ENCODE measurements at regions not wholly inside any gene's neighbourhood (a gene's known extent, or its start where the extent isn't known, plus 50 kb on each side); places are given as distances from the start of the nearest gene placed in this dataset.

DNA sequence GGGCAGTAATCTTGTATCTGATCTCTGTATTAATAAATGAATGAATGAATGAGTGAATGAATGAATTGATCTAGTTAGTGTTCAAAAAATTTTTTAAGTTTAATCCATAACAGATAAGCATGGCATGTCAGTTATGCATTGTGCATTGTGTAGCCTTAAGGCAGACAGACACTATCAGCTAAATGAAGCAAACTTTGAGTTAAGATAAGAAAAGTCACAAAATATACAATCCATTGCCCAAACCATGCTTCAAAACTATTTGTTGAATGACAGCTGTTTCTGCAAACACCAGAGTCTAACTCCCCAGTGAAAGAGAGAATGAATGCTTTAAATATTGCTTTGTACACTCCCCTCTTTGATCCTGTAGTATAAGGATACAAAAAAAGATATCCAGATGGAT is 314.3 kb upstream of the ETAA1 start (continued):
- TF ChIP-seq ZBTB17 (tag by site-specific recombination; IDR thresholded peaks at IDR 0.05), result no peak

DNA sequence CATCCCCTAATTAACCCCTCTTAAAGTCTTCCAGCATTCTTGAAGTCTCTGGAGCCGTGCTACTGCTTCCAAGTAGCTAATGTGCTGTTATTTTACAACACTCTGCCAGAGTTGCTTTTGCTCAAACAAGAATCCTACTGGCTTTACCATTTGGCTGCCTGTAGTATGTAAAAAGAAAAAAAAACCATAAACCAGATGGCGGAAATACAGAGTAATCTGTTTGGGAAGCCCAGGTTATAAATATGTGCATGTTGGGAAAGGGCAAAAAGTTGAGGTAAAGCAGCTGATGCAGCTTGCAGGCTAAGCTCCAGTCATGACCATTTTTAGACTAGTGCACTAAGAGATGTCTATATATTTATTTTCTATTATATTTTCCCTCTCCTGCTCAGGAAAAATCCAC is 313.2 kb upstream of the ETAA1 start:
- ChIA-PET CTCF (no interaction called here), POLR2A (no interaction called here)
- Histone ChIP-seq H3K36me3 (ENCODE audit: control insufficient read depth in 2 of 2, insufficient read depth in 1 of 2, low read length in 2 of 2) (no peaks in the 10 kb centered on the region), H3K27ac (ENCODE audit: extremely low read depth, low read depth, low read length) (no peak overlapping the region), H3K4me3 (ENCODE audit: low read depth, low read length) (no peak overlapping the region), H3K9me3 (ENCODE audit: control insufficient read depth, insufficient read depth, low read depth, low read length) (no peaks in the 10 kb centered on the region), H3K4me1 (ENCODE audit: control insufficient read depth, insufficient read depth, low read length) (no peaks in the 10 kb centered on the region)
- TF ChIP-seq ZNF530 (tag by site-specific recombination; IDR thresholded peaks at IDR 0.05; ENCODE audit: low read depth), result no peak
- no peak for TF ChIP-seq KLF10 (tag by site-specific recombination; IDR thresholded peaks at IDR 0.05)
- no peak for TF ChIP-seq ZNF266 (tag by site-specific recombination; IDR thresholded peaks at IDR 0.05; ENCODE audit: low read depth)
- no peak for TF ChIP-seq ZNF677 (tag by site-specific recombination; IDR thresholded peaks at IDR 0.05)
- TF ChIP-seq GLI2 (tag by site-specific recombination; IDR thresholded peaks at IDR 0.05; ENCODE audit: borderline replicate concordance, low read depth), result no peak
- TF ChIP-seq, protein P1, sequence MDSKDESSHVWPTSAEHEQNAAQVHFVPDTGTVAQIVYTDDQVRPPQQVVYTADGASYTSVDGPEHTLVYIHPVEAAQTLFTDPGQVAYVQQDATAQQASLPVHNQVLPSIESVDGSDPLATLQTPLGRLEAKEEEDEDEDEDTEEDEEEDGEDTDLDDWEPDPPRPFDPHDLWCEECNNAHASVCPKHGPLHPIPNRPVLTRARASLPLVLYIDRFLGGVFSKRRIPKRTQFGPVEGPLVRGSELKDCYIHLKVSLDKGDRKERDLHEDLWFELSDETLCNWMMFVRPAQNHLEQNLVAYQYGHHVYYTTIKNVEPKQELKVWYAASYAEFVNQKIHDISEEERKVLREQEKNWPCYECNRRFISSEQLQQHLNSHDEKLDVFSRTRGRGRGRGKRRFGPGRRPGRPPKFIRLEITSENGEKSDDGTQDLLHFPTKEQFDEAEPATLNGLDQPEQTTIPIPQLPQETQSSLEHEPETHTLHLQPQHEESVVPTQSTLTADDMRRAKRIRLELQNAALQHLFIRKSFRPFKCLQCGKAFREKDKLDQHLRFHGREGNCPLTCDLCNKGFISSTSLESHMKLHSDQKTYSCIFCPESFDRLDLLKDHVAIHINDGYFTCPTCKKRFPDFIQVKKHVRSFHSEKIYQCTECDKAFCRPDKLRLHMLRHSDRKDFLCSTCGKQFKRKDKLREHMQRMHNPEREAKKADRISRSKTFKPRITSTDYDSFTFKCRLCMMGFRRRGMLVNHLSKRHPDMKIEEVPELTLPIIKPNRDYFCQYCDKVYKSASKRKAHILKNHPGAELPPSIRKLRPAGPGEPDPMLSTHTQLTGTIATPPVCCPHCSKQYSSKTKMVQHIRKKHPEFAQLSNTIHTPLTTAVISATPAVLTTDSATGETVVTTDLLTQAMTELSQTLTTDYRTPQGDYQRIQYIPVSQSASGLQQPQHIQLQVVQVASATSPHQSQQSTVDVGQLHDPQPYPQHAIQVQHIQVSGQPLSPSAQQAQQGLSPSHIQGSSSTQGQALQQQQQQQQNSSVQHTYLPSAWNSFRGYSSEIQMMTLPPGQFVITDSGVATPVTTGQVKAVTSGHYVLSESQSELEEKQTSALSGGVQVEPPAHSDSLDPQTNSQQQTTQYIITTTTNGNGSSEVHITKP (tag by site-specific recombination; IDR thresholded peaks at IDR 0.05), result no peak
- no peak for TF ChIP-seq MEIS1 (CRISPR knock-in tag; IDR thresholded peaks at IDR 0.05; ENCODE audit: borderline replicate concordance)
- TF ChIP-seq, protein P2, sequence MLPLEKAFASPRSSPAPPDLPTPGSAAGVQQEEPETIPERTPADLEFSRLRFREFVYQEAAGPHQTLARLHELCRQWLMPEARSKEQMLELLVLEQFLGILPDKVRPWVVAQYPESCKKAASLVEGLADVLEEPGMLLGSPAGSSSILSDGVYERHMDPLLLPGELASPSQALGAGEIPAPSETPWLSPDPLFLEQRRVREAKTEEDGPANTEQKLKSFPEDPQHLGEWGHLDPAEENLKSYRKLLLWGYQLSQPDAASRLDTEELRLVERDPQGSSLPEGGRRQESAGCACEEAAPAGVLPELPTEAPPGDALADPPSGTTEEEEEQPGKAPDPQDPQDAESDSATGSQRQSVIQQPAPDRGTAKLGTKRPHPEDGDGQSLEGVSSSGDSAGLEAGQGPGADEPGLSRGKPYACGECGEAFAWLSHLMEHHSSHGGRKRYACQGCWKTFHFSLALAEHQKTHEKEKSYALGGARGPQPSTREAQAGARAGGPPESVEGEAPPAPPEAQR (tag by site-specific recombination; IDR thresholded peaks at IDR 0.05), result no peak
- TF ChIP-seq ZNF48 (tag by site-specific recombination; IDR thresholded peaks at IDR 0.05), result no peak
- no peak for TF ChIP-seq ZNF112 (tag by site-specific recombination; IDR thresholded peaks at IDR 0.05)
- TF ChIP-seq, protein P3, sequence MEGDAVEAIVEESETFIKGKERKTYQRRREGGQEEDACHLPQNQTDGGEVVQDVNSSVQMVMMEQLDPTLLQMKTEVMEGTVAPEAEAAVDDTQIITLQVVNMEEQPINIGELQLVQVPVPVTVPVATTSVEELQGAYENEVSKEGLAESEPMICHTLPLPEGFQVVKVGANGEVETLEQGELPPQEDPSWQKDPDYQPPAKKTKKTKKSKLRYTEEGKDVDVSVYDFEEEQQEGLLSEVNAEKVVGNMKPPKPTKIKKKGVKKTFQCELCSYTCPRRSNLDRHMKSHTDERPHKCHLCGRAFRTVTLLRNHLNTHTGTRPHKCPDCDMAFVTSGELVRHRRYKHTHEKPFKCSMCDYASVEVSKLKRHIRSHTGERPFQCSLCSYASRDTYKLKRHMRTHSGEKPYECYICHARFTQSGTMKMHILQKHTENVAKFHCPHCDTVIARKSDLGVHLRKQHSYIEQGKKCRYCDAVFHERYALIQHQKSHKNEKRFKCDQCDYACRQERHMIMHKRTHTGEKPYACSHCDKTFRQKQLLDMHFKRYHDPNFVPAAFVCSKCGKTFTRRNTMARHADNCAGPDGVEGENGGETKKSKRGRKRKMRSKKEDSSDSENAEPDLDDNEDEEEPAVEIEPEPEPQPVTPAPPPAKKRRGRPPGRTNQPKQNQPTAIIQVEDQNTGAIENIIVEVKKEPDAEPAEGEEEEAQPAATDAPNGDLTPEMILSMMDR (tag by site-specific recombination; IDR thresholded peaks at IDR 0.05), result no peak
- TF ChIP-seq, protein P4, sequence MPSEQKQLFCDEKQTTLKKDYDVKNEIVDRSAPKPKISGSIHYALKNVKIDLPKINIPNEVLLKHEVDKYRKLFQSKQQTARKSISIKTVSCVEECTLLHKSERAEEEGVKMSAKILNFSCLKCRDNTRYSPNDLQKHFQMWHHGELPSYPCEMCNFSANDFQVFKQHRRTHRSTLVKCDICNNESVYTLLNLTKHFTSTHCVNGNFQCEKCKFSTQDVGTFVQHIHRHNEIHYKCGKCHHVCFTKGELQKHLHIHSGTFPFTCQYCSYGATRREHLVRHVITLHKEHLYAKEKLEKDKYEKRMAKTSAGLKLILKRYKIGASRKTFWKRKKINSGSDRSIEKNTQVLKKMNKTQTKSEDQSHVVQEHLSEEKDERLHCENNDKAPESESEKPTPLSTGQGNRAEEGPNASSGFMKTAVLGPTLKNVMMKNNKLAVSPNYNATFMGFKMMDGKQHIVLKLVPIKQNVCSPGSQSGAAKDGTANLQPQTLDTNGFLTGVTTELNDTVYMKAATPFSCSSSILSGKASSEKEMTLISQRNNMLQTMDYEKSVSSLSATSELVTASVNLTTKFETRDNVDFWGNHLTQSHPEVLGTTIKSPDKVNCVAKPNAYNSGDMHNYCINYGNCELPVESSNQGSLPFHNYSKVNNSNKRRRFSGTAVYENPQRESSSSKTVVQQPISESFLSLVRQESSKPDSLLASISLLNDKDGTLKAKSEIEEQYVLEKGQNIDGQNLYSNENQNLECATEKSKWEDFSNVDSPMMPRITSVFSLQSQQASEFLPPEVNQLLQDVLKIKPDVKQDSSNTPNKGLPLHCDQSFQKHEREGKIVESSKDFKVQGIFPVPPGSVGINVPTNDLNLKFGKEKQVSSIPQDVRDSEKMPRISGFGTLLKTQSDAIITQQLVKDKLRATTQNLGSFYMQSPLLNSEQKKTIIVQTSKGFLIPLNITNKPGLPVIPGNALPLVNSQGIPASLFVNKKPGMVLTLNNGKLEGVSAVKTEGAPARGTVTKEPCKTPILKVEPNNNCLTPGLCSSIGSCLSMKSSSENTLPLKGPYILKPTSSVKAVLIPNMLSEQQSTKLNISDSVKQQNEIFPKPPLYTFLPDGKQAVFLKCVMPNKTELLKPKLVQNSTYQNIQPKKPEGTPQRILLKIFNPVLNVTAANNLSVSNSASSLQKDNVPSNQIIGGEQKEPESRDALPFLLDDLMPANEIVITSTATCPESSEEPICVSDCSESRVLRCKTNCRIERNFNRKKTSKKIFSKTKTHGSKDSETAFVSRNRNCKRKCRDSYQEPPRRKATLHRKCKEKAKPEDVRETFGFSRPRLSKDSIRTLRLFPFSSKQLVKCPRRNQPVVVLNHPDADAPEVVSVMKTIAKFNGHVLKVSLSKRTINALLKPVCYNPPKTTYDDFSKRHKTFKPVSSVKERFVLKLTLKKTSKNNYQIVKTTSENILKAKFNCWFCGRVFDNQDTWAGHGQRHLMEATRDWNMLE (tag by site-specific recombination; conservative IDR thresholded peaks at IDR 0.05; ENCODE audit: low read depth), result no peak
- TF ChIP-seq ZNF626 (tag by site-specific recombination; IDR thresholded peaks at IDR 0.05), result no peak
- TF ChIP-seq ZFP37 (tag by site-specific recombination; IDR thresholded peaks at IDR 0.05), result no peak
- TF ChIP-seq SETDB1 (IDR thresholded peaks at IDR 0.05; ENCODE audit: insufficient read length, low read length), result no peak
